GM19372 (cell line): ENCODE measurements at regions not wholly inside any gene's neighbourhood (a gene's known extent, or its start where the extent isn't known, plus 50 kb on each side); places are given as distances from the start of the nearest gene placed in this dataset.
A peak's percentile ranks its signal among the peaks of the same experiment; 100 is the strongest.

Experiments
- ATAC-seq: cut with Tn5 transposase; IDR thresholded peaks from one replicate; pipeline ENCODE4 v1.9.1; 2021; ENCODE audit warnings: mild to moderate bottlenecking, low read depth, moderate library complexity; ENCODE audit not compliant: unreplicated experiment

GRCh38 chrX:46447384-46447783 is 97.8 kb downstream of the ZNF674 start:
- no peak for ATAC-seq

GRCh38 chrX:46446727-46447378 is 98.4 kb downstream of the ZNF674 start:
- ATAC-seq = peak; percentile 94

- ATAC-seq = no peak
These were observed 101.2 kb downstream of the ZNF674 start for GRCh38 chrX:46444011-46444410.

DNA sequence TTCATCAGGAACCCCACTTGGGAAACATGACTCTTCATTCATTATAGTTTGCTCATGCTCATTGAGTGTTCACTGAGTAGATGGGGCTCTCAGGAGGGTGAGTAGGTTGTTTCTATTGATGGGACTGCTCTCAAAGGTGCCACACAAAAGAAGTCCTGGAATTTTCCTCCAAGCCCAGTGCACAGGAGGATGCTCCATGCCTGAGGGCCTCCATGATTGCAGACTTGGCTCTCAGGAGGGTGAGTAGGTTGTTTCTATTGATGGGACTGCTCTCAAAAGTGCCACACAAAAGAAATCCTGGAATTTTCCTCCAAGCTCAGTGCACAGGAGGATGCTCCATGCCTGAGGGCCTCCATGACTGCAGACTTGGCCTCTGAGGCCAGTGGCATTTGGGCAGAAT is 108.5 kb downstream of the ZNF674 start:
- no peak for ATAC-seq

- ATAC-seq = no peak
These were observed 111.3 kb downstream of the ZNF674 start for GRCh38 chrX:46433892-46434291.

- no peak for ATAC-seq
These were observed 136.4 kb downstream of the ZNF674 start for GRCh38 chrX:46408553-46409407.

DNA sequence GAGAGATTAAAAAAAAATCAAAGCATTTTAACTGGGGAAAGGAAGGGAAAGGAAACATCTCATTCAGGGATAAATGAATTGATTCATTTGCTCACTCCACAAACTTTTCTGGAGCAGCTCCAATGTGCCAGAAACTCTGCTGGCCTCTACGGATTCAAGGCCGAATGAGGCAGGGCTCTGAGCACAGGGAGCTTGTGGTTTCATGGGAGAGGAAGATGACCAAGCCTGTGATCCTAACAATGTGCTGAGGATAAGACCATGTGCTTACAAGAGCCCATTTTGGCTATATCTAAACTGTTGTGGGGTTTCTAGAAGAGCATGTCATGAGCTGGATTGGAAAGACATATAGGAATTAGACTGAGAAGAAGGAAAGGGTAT is 137.5 kb downstream of the ZNF674 start:
- ATAC-seq = no peak

DNA sequence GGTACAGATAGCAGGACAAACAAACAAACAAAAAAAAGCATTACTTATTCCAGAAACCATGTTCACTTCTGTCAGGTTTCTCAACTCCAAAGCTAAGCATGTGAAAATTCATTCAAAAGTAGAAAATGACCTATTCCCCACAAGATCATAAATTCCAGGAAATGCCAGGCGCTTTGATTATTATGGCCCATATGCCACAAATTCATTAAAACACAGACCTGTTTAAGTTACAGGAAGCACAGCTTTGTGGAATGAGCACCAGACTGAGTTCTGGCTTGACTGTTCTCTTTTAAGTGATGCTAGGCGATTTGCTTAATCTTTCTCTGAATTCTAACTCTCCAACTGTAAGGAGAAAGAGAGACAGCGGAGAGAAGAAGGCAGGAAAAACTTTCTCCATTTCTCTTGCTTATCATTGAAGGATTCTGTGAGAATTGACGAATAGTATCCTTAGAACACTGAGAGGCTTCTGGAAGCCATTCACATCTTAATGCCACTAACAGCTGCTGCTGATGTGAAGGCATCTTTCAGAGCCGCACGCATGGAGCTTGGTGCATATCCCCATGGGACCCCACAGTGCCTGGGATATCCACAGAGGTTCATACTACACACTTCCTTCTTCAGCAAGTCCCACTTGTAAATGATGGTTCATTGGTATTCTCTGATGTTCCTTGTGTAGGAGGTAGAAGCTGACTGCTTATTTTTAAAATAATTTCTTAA is 138.0 kb downstream of the ZNF674 start:
- no peak for ATAC-seq

DNA sequence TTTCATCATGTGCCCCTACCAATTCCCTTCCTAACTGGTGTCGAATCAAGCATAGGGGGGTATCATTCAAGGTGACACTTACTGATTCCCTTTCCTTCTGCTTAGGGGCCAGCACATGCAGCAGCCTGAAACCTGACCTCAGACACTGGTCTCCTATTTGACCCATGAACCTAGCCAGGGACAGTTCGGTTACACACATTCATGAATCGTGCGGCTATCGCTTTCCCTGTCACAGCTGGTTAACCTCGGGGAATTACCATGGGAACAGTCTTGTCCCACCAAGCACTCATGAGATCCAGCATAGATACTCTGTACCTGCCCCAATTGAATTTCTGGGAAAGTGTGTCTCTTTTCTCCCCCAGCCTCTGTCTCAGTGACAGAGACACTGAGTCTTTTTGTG is 140.4 kb downstream of the ZNF674 start:
- no peak for ATAC-seq

GRCh38 chrX:46400530-46401443 is 144.4 kb downstream of the ZNF674 start:
- ATAC-seq = no peak

DNA sequence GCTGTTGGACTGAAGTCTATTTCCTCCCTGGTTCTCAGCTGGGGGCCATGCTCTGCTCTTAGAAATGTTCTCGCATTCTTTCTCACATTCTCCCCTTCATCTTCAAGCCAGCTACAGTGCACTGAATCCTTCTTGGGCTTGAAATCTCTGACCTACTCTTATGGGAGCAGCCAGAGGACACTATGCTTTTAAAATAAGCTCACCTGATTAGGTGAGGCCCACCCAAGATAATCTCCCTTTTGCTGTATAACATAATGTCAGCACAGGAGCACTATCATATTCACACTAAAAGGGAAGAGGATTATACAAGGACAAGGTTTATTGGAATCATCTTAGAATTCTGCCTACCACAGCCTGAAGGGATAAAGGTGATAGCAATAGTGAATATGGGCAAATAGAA is 146.3 kb downstream of the ZNF674 start:
- ATAC-seq = no peak

DNA sequence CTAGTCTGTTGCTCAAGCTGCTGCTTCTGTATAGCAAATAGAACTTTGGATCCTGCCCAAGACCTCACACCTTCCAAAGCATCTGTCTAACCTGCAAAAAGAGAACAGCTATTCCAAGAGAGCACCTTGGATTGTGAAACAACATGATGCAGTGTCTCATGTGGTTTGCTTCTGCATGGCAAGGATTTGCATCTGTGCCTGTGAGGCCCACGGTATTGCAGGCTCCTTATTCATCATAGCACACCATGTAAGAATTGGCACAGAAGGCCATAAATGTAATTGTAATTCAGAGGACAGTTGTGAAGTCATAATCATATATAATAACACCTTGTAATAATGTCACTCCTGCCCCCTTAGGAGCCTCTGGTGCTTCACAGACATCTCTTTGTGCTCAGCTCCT is 147.1 kb downstream of the ZNF674 start:
- ATAC-seq = no peak

- ATAC-seq = no peak
These were observed 158.7 kb downstream of the ZNF674 start for GRCh38 chrX:46386511-46386910.

DNA sequence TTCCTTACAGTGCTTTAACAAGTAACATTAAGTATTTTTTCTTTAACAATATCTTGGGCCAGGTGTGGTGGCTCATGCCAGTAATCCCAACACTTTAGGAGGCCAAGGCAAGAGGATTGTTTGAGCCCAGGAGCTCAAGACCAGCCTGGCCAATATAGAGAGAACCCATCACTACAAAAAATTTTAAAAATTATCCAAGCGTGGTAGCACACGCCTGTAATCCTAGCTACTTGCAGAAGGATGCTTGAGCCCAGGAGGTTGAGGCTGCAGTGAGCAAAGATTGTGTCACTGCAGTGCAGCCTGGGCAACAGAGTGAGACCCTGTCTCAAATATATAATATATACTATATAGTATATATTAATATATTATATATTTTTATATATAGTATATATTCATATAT is 162.2 kb downstream of the ZNF674 start:
- ATAC-seq = no peak

GRCh38 chrX:46382595-46382994 is 162.6 kb downstream of the ZNF674 start:
- no peak for ATAC-seq

- ATAC-seq = no peak
These were observed 163.6 kb downstream of the ZNF674 start for GRCh38 chrX:46381630-46382029.

- ATAC-seq = no peak
These were observed 165.0 kb downstream of the ZNF674 start for GRCh38 chrX:46380148-46380752.

DNA sequence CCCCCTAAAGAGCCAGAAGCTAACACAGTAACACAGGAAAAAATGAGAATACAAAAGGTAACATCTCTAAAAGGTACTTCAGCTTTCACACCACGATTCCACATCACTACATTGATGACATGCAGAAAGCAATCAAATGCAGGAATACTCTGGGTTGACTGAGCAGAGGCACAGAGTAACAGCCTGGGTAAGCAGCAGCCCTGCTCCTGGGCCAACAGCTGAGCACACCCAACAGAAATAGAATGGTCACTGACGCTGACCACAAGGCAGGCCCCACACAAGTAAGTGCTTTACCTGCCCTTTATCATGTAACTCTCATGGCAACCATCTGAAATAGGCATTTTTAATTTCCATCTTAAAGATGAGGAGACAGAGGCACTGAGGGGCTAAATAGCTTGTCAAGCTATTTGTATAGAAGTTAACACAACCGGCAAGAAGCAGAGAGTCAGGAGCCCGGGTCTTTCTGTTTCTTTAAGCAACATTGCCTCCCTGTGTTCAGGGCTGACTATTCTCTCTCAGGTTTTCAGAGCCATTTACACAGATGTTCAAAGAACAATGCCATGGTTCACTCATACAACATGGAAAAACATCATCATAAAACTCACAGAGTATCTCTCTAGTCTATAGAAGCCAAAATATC is 168.9 kb downstream of the ZNF674 start:
- ATAC-seq = no peak

DNA sequence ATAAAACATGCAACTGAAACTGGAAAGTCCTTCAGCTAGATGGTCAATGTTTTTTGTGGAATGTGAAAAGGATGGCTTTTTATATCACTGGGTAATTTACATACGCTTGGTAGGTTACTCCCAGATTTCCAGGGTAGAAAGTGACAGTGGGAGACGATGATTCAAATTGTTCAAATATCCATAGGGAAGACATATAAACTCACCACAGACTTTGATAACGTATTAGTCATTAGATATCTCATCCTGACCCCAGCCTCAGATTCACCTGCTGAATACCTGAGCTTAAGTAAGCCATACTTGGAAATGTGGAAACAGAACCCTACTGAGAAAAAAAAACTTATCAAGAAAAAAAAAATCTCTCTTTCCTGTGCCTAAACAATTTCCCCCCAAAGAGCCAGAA is 169.4 kb downstream of the ZNF674 start:
- no peak for ATAC-seq

- ATAC-seq = no peak
These were observed 170.8 kb downstream of the ZNF674 start for GRCh38 chrX:46374371-46374770.
